GM23248 (cell line): ENCODE measurements at regions not wholly inside any gene's neighbourhood (a gene's known extent, or its start where the extent isn't known, plus 50 kb on each side); places are given as distances from the start of the nearest gene placed in this dataset.
"Not testable (repeated sequence)": the region's sequence is repeated elsewhere in the genome, so short reads cannot be mapped to it uniquely, and the experiment has no call there.

ENCODE experiments used
- DNase-seq: peaks from one replicate; pipeline ENCODE4 v3.0.0-alpha.2; 2015
- H2AFZ ChIP-seq: fragments of 200-600 bp; sonication (generic); 2 replicates; pipeline ENCODE4 v1.6.1; 2016; ENCODE audit warnings: antibody characterized with exemption
- H3F3A ChIP-seq: fragments of 200-600 bp; sonication (generic); 2 replicates; pipeline ENCODE4 v1.6.1; 2016; ENCODE audit warnings: mild to moderate bottlenecking, antibody characterized with exemption, mixed run types; ENCODE audit not compliant: insufficient read depth
- H3K27ac ChIP-seq: fragments of 200-600 bp; sonication (generic); 2 replicates; pipeline ENCODE4 v1.5.1; 2016; ENCODE audit warnings: mild to moderate bottlenecking
- H3K27me3 ChIP-seq: fragments of 200-600 bp; sonication (generic); replicated peaks from 2 replicates; pipeline ENCODE4 v1.6.1; 2016; ENCODE audit warnings: mild to moderate bottlenecking; ENCODE audit not compliant: insufficient read depth
- H3K36me3 ChIP-seq: fragments of 200-600 bp; sonication (generic); 2 replicates; pipeline ENCODE4 v1.6.1; 2016; ENCODE audit warnings: low read depth, mild to moderate bottlenecking
- H3K4me1 ChIP-seq: fragments of 200-600 bp; sonication (generic); 2 replicates; pipeline ENCODE4 v1.6.1; 2016; ENCODE audit warnings: mild to moderate bottlenecking; ENCODE audit not compliant: insufficient read depth
- H3K4me2 ChIP-seq: fragments of 200-600 bp; sonication (generic); one replicate; pipeline ENCODE4 v1.6.1; 2016; ENCODE audit warnings: mild to moderate bottlenecking; ENCODE audit not compliant: unreplicated experiment
- H3K4me3 ChIP-seq: fragments of 200-600 bp; sonication (generic); 2 replicates; pipeline ENCODE4 v1.5.1; 2016; ENCODE audit warnings: mild to moderate bottlenecking
- H3K79me2 ChIP-seq: fragments of 200-600 bp; sonication (generic); 2 replicates; pipeline ENCODE4 v1.6.1; 2016; ENCODE audit warnings: mild to moderate bottlenecking; ENCODE audit not compliant: insufficient read depth
- H3K9ac ChIP-seq: fragments of 200-600 bp; sonication (generic); 2 replicates; pipeline ENCODE4 v1.6.1; 2016; ENCODE audit warnings: mild to moderate bottlenecking
- H3K9me2 ChIP-seq: fragments of 200-600 bp; sonication (generic); 2 replicates; pipeline ENCODE4 v1.6.1; 2016; ENCODE audit warnings: mixed run types, mild to moderate bottlenecking, moderate library complexity; ENCODE audit not compliant: insufficient read depth
- H3K9me3 ChIP-seq: fragments of 200-600 bp; sonication (generic); one replicate; pipeline ENCODE4 v1.6.1; 2017; ENCODE audit warnings: low read depth
- H4K20me1 ChIP-seq: fragments of 200-600 bp; sonication (generic); 2 replicates; pipeline ENCODE4 v1.6.0; 2016; ENCODE audit not compliant: insufficient read depth
- EZH2 ChIP-seq: fragments of 200-600 bp; sonication (generic); IDR thresholded peaks from 2 replicates; pipeline ENCODE4 v1.6.1; 2018; ENCODE audit warnings: antibody characterized with exemption, mild to moderate bottlenecking; ENCODE audit not compliant: insufficient read depth, poor library complexity, severe bottlenecking
- EZH2phosphoT487 ChIP-seq: fragments of 200-600 bp; sonication (generic); IDR thresholded peaks from 2 replicates; pipeline ENCODE4 v1.6.1; 2018; ENCODE audit warnings: antibody characterized with exemption, moderate library complexity, mild to moderate bottlenecking, low read depth; ENCODE audit not compliant: insufficient read depth
- WGBS, 2 experiments: methylation state at CpG; one replicate each; pipeline ENCODE4 v1.1.6; 2015 to 2017; ENCODE audit warnings: low lambda C conversion rate in 2 of 2, low coverage in 1 of 2; ENCODE audit errors: missing lambda C conversion rate in 2 of 2; 5-methylcytosine and 5-hydroxymethylcytosine counted together
- in situ Hi-C: fragments of 300-500 bp; cut with MboI; formaldehyde crosslinking; loops from 2 replicates; pipeline ENCODE4 v1.15.0; 2020

DNA sequence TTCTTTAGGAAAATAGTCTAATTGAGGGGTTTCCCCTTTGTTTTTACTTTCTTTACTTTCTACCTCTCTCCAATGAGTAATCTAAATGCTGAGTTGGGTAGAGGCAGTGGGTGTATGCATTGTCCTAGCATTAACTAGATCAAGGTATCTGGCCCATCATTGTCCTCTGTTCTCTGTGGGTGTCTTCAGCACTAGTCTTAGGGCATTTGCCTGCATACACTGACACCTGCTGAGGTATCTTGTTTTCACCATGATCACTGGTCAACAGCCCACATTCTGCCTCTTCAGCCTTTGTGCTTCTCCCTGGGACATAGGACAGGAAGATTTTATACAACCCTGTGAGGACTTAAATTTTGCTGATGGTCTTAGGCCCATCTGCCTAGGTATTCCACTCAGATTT lies 371.1 kb downstream of the RAB38 start:
- no peaks in the 10 kb centered on the region for H3F3A ChIP-seq
- DNase-seq, result no peak
- in situ Hi-C loops, result no loop called here
- H2AFZ ChIP-seq, result no peak overlapping the region
- no peaks in the 10 kb centered on the region for H3K36me3 ChIP-seq
- H3K79me2 ChIP-seq, result no peaks in the 10 kb centered on the region
- H3K4me3 ChIP-seq, result no peak overlapping the region
- no peak for TF ChIP-seq EZH2
- no peak for TF ChIP-seq EZH2phosphoT487
- H3K9me3 ChIP-seq, result no peaks in the 10 kb centered on the region
- H3K4me2 ChIP-seq, result no peak overlapping the region
- H3K4me1 ChIP-seq, result no peaks in the 10 kb centered on the region
- no peaks in the 10 kb centered on the region for H4K20me1 ChIP-seq
- 0 out of 2 replicates have a peak, but pooled peaks cover 4% of the 10 kb centered on the region for H3K27me3 ChIP-seq
- no peak overlapping the region for H3K27ac ChIP-seq
- no peaks in the 10 kb centered on the region for H3K9me2 ChIP-seq
- H3K9ac ChIP-seq, result no peak overlapping the region

DNA sequence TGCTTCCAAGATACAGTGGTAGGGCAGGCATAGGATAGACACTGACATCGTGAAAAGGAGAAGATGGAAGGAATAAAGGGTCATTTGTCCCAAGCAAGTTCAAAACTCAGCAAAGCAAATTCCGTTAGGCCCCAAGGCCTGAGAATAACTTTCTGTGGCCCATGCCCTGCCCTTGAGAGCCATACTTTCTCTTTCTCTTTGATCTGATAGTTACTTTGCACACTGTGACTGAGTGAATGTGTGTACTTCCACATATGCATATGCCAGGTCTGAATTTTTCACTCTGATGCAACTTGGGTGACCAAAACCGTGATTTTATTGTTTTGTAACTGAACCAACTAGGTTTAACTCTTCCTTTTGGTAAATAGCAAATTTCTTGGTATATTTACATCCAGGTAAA lies 371.5 kb downstream of the RAB38 start:
- in situ Hi-C loops, result no loop called here
- no peaks in the 10 kb centered on the region for H3F3A ChIP-seq
- H3K9me3 ChIP-seq, result no peaks in the 10 kb centered on the region
- 0 out of 2 replicates have a peak, but pooled peaks cover 4% of the 10 kb centered on the region for H3K27me3 ChIP-seq
- no peak overlapping the region for H3K9ac ChIP-seq
- no peak overlapping the region for H3K27ac ChIP-seq
- H3K4me2 ChIP-seq, result no peak overlapping the region
- H4K20me1 ChIP-seq, result no peaks in the 10 kb centered on the region
- no peak for DNase-seq
- H3K4me1 ChIP-seq, result no peaks in the 10 kb centered on the region
- TF ChIP-seq EZH2 (no peak), EZH2phosphoT487 (no peak)
- no peaks in the 10 kb centered on the region for H3K9me2 ChIP-seq
- no peak overlapping the region for H2AFZ ChIP-seq
- 18 to 19% methylated on average over 3 of the region's 3 CpGs for WGBS, 2 experiments
- H3K36me3 ChIP-seq, result no peaks in the 10 kb centered on the region
- H3K79me2 ChIP-seq, result no peaks in the 10 kb centered on the region
- H3K4me3 ChIP-seq, result no peak overlapping the region

DNA sequence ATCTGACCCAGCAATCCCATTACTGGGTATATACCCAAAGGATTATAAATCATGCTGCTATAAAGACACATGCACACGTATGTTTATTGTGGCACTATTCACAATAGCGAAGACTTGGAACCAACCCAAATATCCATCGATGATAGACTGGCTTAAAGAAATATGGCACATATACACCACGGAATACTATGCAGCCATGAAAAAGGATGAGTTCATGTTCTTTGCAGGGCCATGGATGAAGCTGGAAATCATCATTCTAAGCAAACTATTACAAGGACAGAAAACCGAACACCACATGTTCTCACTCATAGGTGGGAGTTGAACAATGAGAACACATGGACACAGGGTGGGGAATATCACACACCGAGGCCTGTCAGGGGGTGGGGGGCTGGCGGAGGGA lies 390.4 kb downstream of the RAB38 start:
- DNase-seq, H3K36me3 ChIP-seq, H3K79me2 ChIP-seq, in situ Hi-C loops, H3K27me3 ChIP-seq, H3K4me3 ChIP-seq, H3K4me2 ChIP-seq, H3K4me1 ChIP-seq, H3K27ac ChIP-seq, H3K9me3 ChIP-seq, H3F3A ChIP-seq, H2AFZ ChIP-seq, H3K9me2 ChIP-seq, H4K20me1 ChIP-seq, H3K9ac ChIP-seq: not testable (repeated sequence)
- 35% methylated on average over 7 of the region's 7 CpGs for WGBS, 2 experiments

DNA sequence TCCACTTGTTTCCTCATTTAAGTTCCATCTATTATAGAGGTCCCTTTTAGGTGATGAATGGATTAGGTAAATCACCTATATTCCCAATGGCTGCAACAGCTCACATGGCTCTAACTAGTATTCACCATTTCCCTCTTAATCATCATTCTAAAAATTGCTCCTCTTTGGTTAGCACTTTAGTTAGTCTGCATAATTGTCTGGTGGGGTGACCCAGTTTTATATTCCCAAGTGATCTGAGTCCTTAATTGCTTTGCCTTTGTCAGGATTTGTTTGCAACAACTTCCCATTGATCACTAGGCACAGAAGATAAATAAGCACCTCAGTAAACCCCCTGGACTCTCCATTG lies 395.2 kb downstream of the RAB38 start:
- TF ChIP-seq EZH2phosphoT487, result no peak
- TF ChIP-seq EZH2, result no peak
- Histone ChIP-seq H3K27ac (no peak overlapping the region), H3F3A (no peaks in the 10 kb centered on the region), H3K36me3 (no peaks in the 10 kb centered on the region), H3K4me2 (no peak overlapping the region), H3K79me2 (no peaks in the 10 kb centered on the region), H4K20me1 (no peaks in the 10 kb centered on the region), H3K4me1 (no peaks in the 10 kb centered on the region), H3K27me3 (no peaks in the 10 kb centered on the region), H3K4me3 (no peak overlapping the region), H3K9me3 (no peaks in the 10 kb centered on the region), H2AFZ (no peak overlapping the region), H3K9ac (no peak overlapping the region), H3K9me2 (no peaks in the 10 kb centered on the region)
- in situ Hi-C loops, result no loop called here
- no peak for DNase-seq

DNA sequence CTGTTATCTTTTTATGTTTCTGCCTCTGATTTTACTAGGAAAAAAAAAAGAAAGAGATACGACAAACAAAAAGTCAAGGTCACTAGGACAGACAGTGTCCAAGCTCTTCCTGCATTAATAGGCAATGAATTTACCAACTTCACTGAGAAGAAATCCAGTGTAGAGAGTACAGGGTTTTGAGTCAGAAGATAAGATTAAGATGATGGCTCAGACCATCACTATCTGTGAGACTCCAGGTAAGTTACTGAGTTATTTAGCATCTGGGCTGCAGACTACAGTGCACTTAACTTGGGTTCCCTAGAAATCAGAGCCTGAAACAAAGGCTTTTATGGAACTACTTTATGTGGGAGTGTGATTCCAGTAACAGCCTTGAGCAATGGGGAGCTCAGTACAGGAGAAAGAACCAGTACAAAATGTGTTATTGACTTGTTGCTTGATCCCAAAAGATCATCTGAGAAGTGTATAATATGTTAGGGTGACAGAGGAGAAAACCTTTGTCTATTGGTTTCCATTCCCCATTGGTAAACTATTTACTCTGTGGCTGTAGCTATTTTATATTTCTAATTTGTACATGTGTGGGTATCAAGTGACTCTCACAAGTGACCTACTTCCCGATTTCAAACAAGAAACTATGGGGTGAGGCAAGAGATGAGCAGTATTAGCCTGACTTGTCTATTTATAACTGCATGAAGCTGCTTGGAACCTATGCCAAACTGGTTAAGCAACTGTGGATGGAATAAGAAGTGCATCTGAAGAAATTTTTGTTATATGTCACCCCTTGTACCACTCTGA lies 395.8 kb downstream of the RAB38 start:
- TF ChIP-seq EZH2, result no peak
- no peak for TF ChIP-seq EZH2phosphoT487
- Histone ChIP-seq H3K4me1 (no peaks in the 10 kb centered on the region), H3K9me3 (no peaks in the 10 kb centered on the region), H3K4me3 (no peak overlapping the region), H3K9me2 (no peaks in the 10 kb centered on the region), H3K27me3 (no peaks in the 10 kb centered on the region), H3K79me2 (no peaks in the 10 kb centered on the region), H2AFZ (no peak overlapping the region), H3F3A (no peaks in the 10 kb centered on the region), H3K36me3 (no peaks in the 10 kb centered on the region), H3K27ac (no peak overlapping the region), H3K4me2 (no peak overlapping the region), H4K20me1 (no peaks in the 10 kb centered on the region), H3K9ac (no peak overlapping the region)
- peak; percentile 8 for DNase-seq
- WGBS, 2 experiments, result 0 to 2% methylated on average over 2 of the region's 2 CpGs
- in situ Hi-C loops, result no loop called here
